GM23338 (cell line): ENCODE measurements at regions not wholly inside any gene's neighbourhood (a gene's known extent, or its start where the extent isn't known, plus 50 kb on each side); places are given as distances from the start of the nearest gene placed in this dataset.

Experiments
- CTCF ChIP-seq, 2 experiments: fragments of 200-600 bp in 1 of 2; sonication (generic) in 1 of 2; conservative IDR thresholded peaks; 2 replicates each; pipeline versions ENCODE4 v1.5.1 to v1.6.1; 2016 to 2017; ENCODE audit warnings: antibody characterized with exemption in 2 of 2, low read depth in 2 of 2, mild to moderate bottlenecking in 2 of 2, moderate library complexity in 1 of 2
- ETS1 ChIP-seq: IDR thresholded peaks from 2 replicates; pipeline ENCODE4 v1.6.1; 2016; ENCODE audit warnings: antibody characterized with exemption
- EZH2phosphoT487 ChIP-seq: fragments of 200-600 bp; sonication (generic); IDR thresholded peaks from one replicate; pipeline ENCODE4 v1.8.1; 2018; ENCODE audit warnings: antibody characterized with exemption; ENCODE audit not compliant: unreplicated experiment
- POLR2AphosphoS5 ChIP-seq: IDR thresholded peaks from 2 replicates; pipeline ENCODE4 v1.6.1; 2016; ENCODE audit warnings: antibody characterized with exemption, low read depth

- TF ChIP-seq CTCF (conservative IDR thresholded peaks at IDR 0.05; ENCODE audit: low read depth in 2 of 2) = no peak
- no peak for TF ChIP-seq ETS1
- no peak for TF ChIP-seq EZH2phosphoT487
- TF ChIP-seq POLR2AphosphoS5 = no peak
Measured at GRCh38 chr16:66254751-66255150, 111.7 kb upstream of the CDH5 start.
